Fibroblast of lung (primary cell): ENCODE measurements at regions not wholly inside any gene's neighbourhood (a gene's known extent, or its start where the extent isn't known, plus 50 kb on each side); places are given as distances from the start of the nearest gene placed in this dataset.

Experiments
- DNase-seq, 2 donors: peaks; one replicate each; pipeline versions ENCODE4 v3.0.0 to v3.0.0-alpha.2; 2010; ENCODE audit warnings: low read depth in 2 of 2
- H2AFZ ChIP-seq: 2 replicates; pipeline ENCODE4 v1.5.1; 2012; ENCODE audit warnings: low read length, control low read depth, inconsistent platforms
- H3K27ac ChIP-seq: 2 replicates; pipeline ENCODE4 v1.5.1; 2011; ENCODE audit warnings: low read length, control low read depth; ENCODE audit not compliant: insufficient read depth
- H3K27me3 ChIP-seq: 2 replicates; pipeline ENCODE4 v1.5.1; 2011; ENCODE audit warnings: mild to moderate bottlenecking, low read length; ENCODE audit not compliant: control insufficient read depth, insufficient read depth
- H3K36me3 ChIP-seq: 2 replicates; pipeline ENCODE4 v1.5.1; 2011; ENCODE audit warnings: low read length; ENCODE audit not compliant: control insufficient read depth, insufficient read depth
- H3K4me1 ChIP-seq: 2 replicates; pipeline ENCODE4 v1.5.1; 2011; ENCODE audit warnings: low read length; ENCODE audit not compliant: control insufficient read depth, insufficient read depth; ENCODE audit errors: extremely low read depth
- H3K4me2 ChIP-seq: 2 replicates; pipeline ENCODE4 v1.5.1; 2011; ENCODE audit warnings: low read length, control low read depth; ENCODE audit not compliant: insufficient read depth; ENCODE audit errors: extremely low read depth
- H3K4me3 ChIP-seq, 4 experiments: fragments of 200-600 bp in 1 of 4; sonication (generic) in 1 of 4; replicated peaks in 1 of 4; 2 replicates each; pipeline ENCODE4 v1.5.1; 2011 to 2016; ENCODE audit warnings: low read length in 4 of 4, low read depth in 3 of 4, mild to moderate bottlenecking in 3 of 4, control low read depth in 2 of 4, inconsistent platforms in 1 of 4, mixed read lengths in 1 of 4; ENCODE audit not compliant: insufficient read depth in 1 of 4; ENCODE audit errors: control extremely low read depth in 1 of 4
- H3K79me2 ChIP-seq: 2 replicates; pipeline ENCODE4 v1.5.1; 2012; ENCODE audit warnings: mild to moderate bottlenecking, low read length, inconsistent platforms; ENCODE audit not compliant: control insufficient read depth, insufficient read depth
- H3K9ac ChIP-seq: 2 replicates; pipeline ENCODE4 v1.5.1; 2011; ENCODE audit warnings: mild to moderate bottlenecking, low read length, control low read depth; ENCODE audit not compliant: insufficient read depth
- H3K9me3 ChIP-seq: 2 replicates; pipeline ENCODE4 v1.5.1; 2012; ENCODE audit warnings: low read depth, low read length; ENCODE audit not compliant: control insufficient read depth, insufficient read depth
- H4K20me1 ChIP-seq: 2 replicates; pipeline ENCODE4 v1.5.1; 2011; ENCODE audit warnings: low read length; ENCODE audit not compliant: control insufficient read depth, insufficient read depth; ENCODE audit errors: extremely low read depth
- EZH2 ChIP-seq: IDR thresholded peaks from 2 replicates; pipeline ENCODE4 v1.5.1; 2012; ENCODE audit warnings: low read length, control low read depth, mild to moderate bottlenecking; ENCODE audit errors: missing control alignments
- TF ChIP-seq, protein P1 (sequence below), 2 donors: IDR thresholded peaks in 1 of 2; conservative IDR thresholded peaks in 1 of 2; 1 replicate in 1 of 2; 2 replicates in 1 of 2; pipeline ENCODE4 v1.5.1; 2011 to 2012; ENCODE audit warnings: low read length in 2 of 2, control low read depth in 1 of 2, inconsistent platforms in 1 of 2, low read depth in 1 of 2, mild to moderate bottlenecking in 1 of 2

DNA sequence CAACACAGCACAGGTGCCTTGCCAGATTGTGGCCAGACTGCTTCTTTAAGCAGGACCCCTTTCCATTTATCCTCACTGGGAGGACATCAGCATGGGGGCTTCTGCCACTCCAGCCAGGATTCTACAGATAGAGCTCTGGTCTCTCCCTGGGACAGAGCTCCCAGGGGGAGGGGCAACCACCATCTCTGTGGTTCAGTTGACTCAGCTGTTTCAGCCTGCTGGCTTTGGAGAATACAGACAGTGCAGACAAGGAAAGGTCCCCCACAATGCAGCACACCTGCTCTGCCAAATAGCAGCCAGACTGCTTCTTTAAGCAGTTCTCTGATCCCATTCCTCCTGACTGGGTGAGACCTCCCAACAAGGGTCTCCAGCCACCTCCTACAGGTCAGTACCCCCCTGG, 132.8 kb downstream of the OR2K2 start:
- no peaks in the 10 kb centered on the region for H4K20me1 ChIP-seq
- no peak overlapping the region for H3K4me3 ChIP-seq
- DNase-seq: no peak
- no peak overlapping the region for H3K27ac ChIP-seq
- H3K36me3 ChIP-seq: no peaks in the 10 kb centered on the region
- peaks cover 2% of the 10 kb centered on the region for H3K27me3 ChIP-seq
- H3K79me2 ChIP-seq: no peaks in the 10 kb centered on the region
- no peaks in the 10 kb centered on the region for H3K4me1 ChIP-seq
- TF ChIP-seq EZH2: no peak
- TF ChIP-seq, protein P1, sequence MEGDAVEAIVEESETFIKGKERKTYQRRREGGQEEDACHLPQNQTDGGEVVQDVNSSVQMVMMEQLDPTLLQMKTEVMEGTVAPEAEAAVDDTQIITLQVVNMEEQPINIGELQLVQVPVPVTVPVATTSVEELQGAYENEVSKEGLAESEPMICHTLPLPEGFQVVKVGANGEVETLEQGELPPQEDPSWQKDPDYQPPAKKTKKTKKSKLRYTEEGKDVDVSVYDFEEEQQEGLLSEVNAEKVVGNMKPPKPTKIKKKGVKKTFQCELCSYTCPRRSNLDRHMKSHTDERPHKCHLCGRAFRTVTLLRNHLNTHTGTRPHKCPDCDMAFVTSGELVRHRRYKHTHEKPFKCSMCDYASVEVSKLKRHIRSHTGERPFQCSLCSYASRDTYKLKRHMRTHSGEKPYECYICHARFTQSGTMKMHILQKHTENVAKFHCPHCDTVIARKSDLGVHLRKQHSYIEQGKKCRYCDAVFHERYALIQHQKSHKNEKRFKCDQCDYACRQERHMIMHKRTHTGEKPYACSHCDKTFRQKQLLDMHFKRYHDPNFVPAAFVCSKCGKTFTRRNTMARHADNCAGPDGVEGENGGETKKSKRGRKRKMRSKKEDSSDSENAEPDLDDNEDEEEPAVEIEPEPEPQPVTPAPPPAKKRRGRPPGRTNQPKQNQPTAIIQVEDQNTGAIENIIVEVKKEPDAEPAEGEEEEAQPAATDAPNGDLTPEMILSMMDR (conservative IDR thresholded peaks at IDR 0.05 in 1 of 2, IDR thresholded peaks at IDR 0.05 in 1 of 2; ENCODE audit: low read depth in 1 of 2, low read length in 2 of 2): no peak
- H3K9me3 ChIP-seq: no peaks in the 10 kb centered on the region
- no peak overlapping the region for H3K4me2 ChIP-seq
- H2AFZ ChIP-seq: no peak overlapping the region
- H3K9ac ChIP-seq: no peak overlapping the region

GRCh38 chr9:111195766-111196165, 134.3 kb downstream of the OR2K2 start:
- Histone ChIP-seq H3K9me3 (no peaks in the 10 kb centered on the region), H2AFZ (no peak overlapping the region), H3K4me2 (no peak overlapping the region), H4K20me1 (no peaks in the 10 kb centered on the region), H3K4me3 (no peak overlapping the region), H3K27ac (no peak overlapping the region), H3K9ac (no peak overlapping the region), H3K79me2 (no peaks in the 10 kb centered on the region), H3K4me1 (no peaks in the 10 kb centered on the region), H3K27me3 (peaks cover 2% of the 10 kb centered on the region), H3K36me3 (no peaks in the 10 kb centered on the region)
- no peak for TF ChIP-seq EZH2
- TF ChIP-seq, protein P1 (conservative IDR thresholded peaks at IDR 0.05 in 1 of 2, IDR thresholded peaks at IDR 0.05 in 1 of 2; ENCODE audit: low read depth in 1 of 2, low read length in 2 of 2): no peak
- DNase-seq: no peak

DNA sequence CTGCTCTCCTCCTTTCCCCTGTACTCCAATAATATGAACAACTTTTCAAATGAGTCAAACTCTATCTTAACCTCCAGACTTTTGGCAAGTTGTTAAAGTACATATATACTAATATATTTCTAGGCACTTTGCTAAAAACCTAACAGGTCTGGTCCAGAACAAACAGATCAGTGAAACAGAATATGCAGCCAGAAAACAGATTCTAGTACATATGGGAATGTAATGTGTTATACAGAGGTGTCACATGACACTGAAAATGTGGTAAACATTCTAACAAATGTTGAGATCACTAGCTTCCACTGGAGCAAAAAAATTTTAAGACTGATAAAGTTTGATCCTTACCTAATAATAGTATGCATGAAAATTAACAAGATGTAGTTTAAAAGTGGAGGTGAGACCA, 136.9 kb downstream of the OR2K2 start:
- DNase-seq: no peak
- H3K27me3 ChIP-seq: peaks cover 2% of the 10 kb centered on the region
- TF ChIP-seq, protein P1 (conservative IDR thresholded peaks at IDR 0.05 in 1 of 2, IDR thresholded peaks at IDR 0.05 in 1 of 2; ENCODE audit: low read depth in 1 of 2, low read length in 2 of 2): no peak
- no peak for TF ChIP-seq EZH2

More for the DNA sequence above, 136.9 kb downstream of the OR2K2 start:
- H3K27ac ChIP-seq: no peak overlapping the region
- no peak overlapping the region for H3K9ac ChIP-seq
- H3K4me1 ChIP-seq: no peaks in the 10 kb centered on the region
- no peaks in the 10 kb centered on the region for H3K79me2 ChIP-seq
- H3K9me3 ChIP-seq: no peaks in the 10 kb centered on the region
- H2AFZ ChIP-seq: no peak overlapping the region
- no peak overlapping the region for H3K4me3 ChIP-seq
- no peaks in the 10 kb centered on the region for H4K20me1 ChIP-seq
- H3K4me2 ChIP-seq: no peak overlapping the region
- no peaks in the 10 kb centered on the region for H3K36me3 ChIP-seq
